Ishikawa (cell line): ENCODE measurements at regions not wholly inside any gene's neighbourhood (a gene's known extent, or its start where the extent isn't known, plus 50 kb on each side); places are given as distances from the start of the nearest gene placed in this dataset.

Experiments
- CEBPB ChIP-seq: IDR thresholded peaks from 2 replicates; pipeline ENCODE4 v1.6.1; 2012
- CREB1 ChIP-seq: IDR thresholded peaks from 2 replicates; pipeline ENCODE4 v1.6.1; 2012; ENCODE audit warnings: low read depth
- EGR1 ChIP-seq: IDR thresholded peaks from 2 replicates; pipeline ENCODE4 v1.6.1; 2012
- EP300 ChIP-seq: IDR thresholded peaks from 2 replicates; pipeline ENCODE4 v1.6.1; 2012; ENCODE audit warnings: borderline replicate concordance
- FOXM1 ChIP-seq: IDR thresholded peaks from 2 replicates; pipeline ENCODE4 v1.6.1; 2012; ENCODE audit warnings: low read depth, borderline replicate concordance
- NFIC ChIP-seq: IDR thresholded peaks from 2 replicates; pipeline ENCODE4 v1.6.1; 2012
- RAD21 ChIP-seq: IDR thresholded peaks from 2 replicates; pipeline ENCODE4 v1.6.1; 2012; ENCODE audit warnings: low read depth
- TAF1 ChIP-seq: IDR thresholded peaks from 2 replicates; pipeline ENCODE4 v1.6.1; 2012; ENCODE audit warnings: low read depth, mild to moderate bottlenecking
- TEAD4 ChIP-seq: IDR thresholded peaks from 2 replicates; pipeline ENCODE4 v1.6.1; 2012
- USF1 ChIP-seq: IDR thresholded peaks from 2 replicates; pipeline ENCODE4 v1.6.1; 2012
- YY1 ChIP-seq: IDR thresholded peaks from 2 replicates; pipeline ENCODE4 v1.6.1; 2012; ENCODE audit warnings: low read depth
- ZBTB7A ChIP-seq: IDR thresholded peaks from 2 replicates; pipeline ENCODE4 v1.6.1; 2012; ENCODE audit warnings: low read depth

DNA sequence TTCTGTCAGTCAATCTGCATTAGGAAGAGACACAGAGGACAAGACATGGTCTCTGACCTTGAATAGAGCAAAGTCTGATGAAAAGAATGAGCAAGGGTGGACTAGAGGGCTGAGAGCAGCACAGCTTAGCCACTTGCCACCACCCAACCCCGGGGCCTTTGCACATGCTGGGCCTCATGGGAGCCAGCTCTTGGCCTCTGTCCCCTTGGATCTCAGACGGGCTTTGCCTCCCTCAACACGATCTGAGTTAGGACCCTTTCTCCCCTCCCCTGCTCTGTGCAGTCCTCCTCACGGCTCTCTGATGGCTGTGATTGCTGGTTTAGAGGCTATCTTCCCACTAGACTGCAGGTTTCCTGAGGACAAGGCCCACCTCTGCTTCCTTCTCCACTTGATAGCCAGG lies 131.6 kb upstream of the B3GAT1 start:
- TF ChIP-seq EP300 (no peak), RAD21 (no peak), YY1 (no peak), CEBPB (no peak), ZBTB7A (no peak), TAF1 (no peak), FOXM1 (no peak), NFIC (no peak), CREB1 (no peak), EGR1 (no peak), TEAD4 (no peak), USF1 (no peak)
